Esophagus squamous epithelium (tissue), 5 donors: ENCODE measurements at regions not wholly inside any gene's neighbourhood (a gene's known extent, or its start where the extent isn't known, plus 50 kb on each side); places are given as distances from the start of the nearest gene placed in this dataset.
"Not testable (repeated sequence)": the region's sequence is repeated elsewhere in the genome, so short reads cannot be mapped to it uniquely, and the experiment has no call there.

ENCODE experiments used
- DNase-seq: peaks from one replicate; lab custom pipeline; 2025; lab: John Stamatoyannopoulos, UW
- H3K27ac ChIP-seq, 4 donors: fragments of 200-600 bp; sonication (generic); one replicate each; pipeline ENCODE4 v1.5.1; 2016 to 2019; ENCODE audit warnings: mild to moderate bottlenecking in 1 of 4
- H3K27me3 ChIP-seq, 4 donors: fragments of 200-600 bp; sonication (generic); 1 replicate in 3 of 4; 2 replicates in 1 of 4; pipeline versions ENCODE4 v1.5.1 to v1.6.0; 2017 to 2021; ENCODE audit warnings: antibody characterized with exemption in 1 of 4
- H3K36me3 ChIP-seq, 3 donors: fragments of 200-600 bp; sonication (generic); one replicate each; pipeline ENCODE4 v1.5.1; 2016 to 2019
- H3K4me1 ChIP-seq, 3 donors: fragments of 200-600 bp; sonication (generic); one replicate each; pipeline ENCODE4 v1.5.1; 2017 to 2019
- H3K4me3 ChIP-seq, 4 donors: fragments of 200-600 bp; sonication (generic); 1 replicate in 3 of 4; 2 replicates in 1 of 4; pipeline ENCODE4 v1.5.1; 2016 to 2019; ENCODE audit warnings: mild to moderate bottlenecking in 2 of 4, moderate library complexity in 1 of 4
- H3K9me3 ChIP-seq, 3 donors: fragments of 200-600 bp; sonication (generic); one replicate each; pipeline ENCODE4 v1.5.1; 2016 to 2019
- CTCF ChIP-seq, 6 experiments: fragments of 450-650 bp in 4 of 6; fragments of 200-600 bp in 2 of 6; sonication (generic) in 2 of 6; IDR thresholded peaks; one replicate each; pipeline ENCODE4 v1.5.1; 2016 to 2019; ENCODE audit warnings: antibody characterized with exemption in 6 of 6, mild to moderate bottlenecking in 4 of 6, moderate library complexity in 4 of 6
- POLR2A ChIP-seq, 4 donors: fragments of 450-650 bp; IDR thresholded peaks; one replicate each; pipeline ENCODE4 v1.6.1; 2017; ENCODE audit warnings: antibody characterized with exemption in 4 of 4, mild to moderate bottlenecking in 4 of 4, moderate library complexity in 3 of 4
- WGBS, 2 donors: methylation state at CpG; one replicate each; pipeline ENCODE4 v1.1.5; 2018; 5-methylcytosine and 5-hydroxymethylcytosine counted together
- intact Hi-C: fragments of 100-400 bp; cut with DNase I; formaldehyde crosslinking; loops from one replicate; pipeline ENCODE4 v1.15.0; 2022
- donor health status: DM: yes; HTN: yes; CAD: no.

GRCh38 chr7:110539216-110539615 lies 551.7 kb upstream of the LRRN3 start:
- no peak for DNase-seq
- intact Hi-C loops, result no loop called here
- no peaks in the 10 kb centered on the region for H3K27me3 ChIP-seq
- no peaks in the 10 kb centered on the region for H3K36me3 ChIP-seq
- H3K9me3 ChIP-seq, result no peaks in the 10 kb centered on the region
- no peak overlapping the region for H3K27ac ChIP-seq
- TF ChIP-seq CTCF (IDR thresholded peaks at IDR 0.05) (no peak), POLR2A (IDR thresholded peaks at IDR 0.05) (no peak)
- no peak overlapping the region for H3K4me3 ChIP-seq
- H3K4me1 ChIP-seq, result peaks cover 0 to 10% (median 2%) of the 10 kb centered on the region in 3 donors

GRCh38 chr7:110541962-110542361 lies 549.0 kb upstream of the LRRN3 start:
- Histone ChIP-seq H3K27me3 (no peaks in the 10 kb centered on the region), H3K36me3 (no peaks in the 10 kb centered on the region), H3K4me1 (no peaks in the 10 kb centered on the region), H3K4me3 (no peak overlapping the region), H3K27ac (no peak overlapping the region), H3K9me3 (no peaks in the 10 kb centered on the region)
- WGBS, 2 donors, result 21 to 28% methylated on average over 2 of the region's 2 CpGs
- intact Hi-C loops, result no loop called here
- DNase-seq, result no peak
- no peak for TF ChIP-seq POLR2A (IDR thresholded peaks at IDR 0.05)
- TF ChIP-seq CTCF (IDR thresholded peaks at IDR 0.05), result no peak

- H3K27me3 ChIP-seq, result no peaks in the 10 kb centered on the region
- no peaks in the 10 kb centered on the region for H3K9me3 ChIP-seq
- TF ChIP-seq POLR2A (IDR thresholded peaks at IDR 0.05), result no peak
- TF ChIP-seq CTCF (IDR thresholded peaks at IDR 0.05), result no peak
- H3K27ac ChIP-seq, result no peak overlapping the region
- no peaks in the 10 kb centered on the region for H3K4me1 ChIP-seq
- intact Hi-C loops, result no loop called here
- H3K4me3 ChIP-seq, result no peak overlapping the region
- no peaks in the 10 kb centered on the region for H3K36me3 ChIP-seq
- 86 to 100% methylated on average over 1 of the region's 1 CpG for WGBS, 2 donors
- no peak for DNase-seq
Measured at GRCh38 chr7:110544194-110544593, 546.7 kb upstream of the LRRN3 start.

- H3K36me3 ChIP-seq, result no peaks in the 10 kb centered on the region
- TF ChIP-seq POLR2A (IDR thresholded peaks at IDR 0.05) (no peak), CTCF (IDR thresholded peaks at IDR 0.05) (no peak)
- intact Hi-C loops, result no loop called here
- H3K9me3 ChIP-seq, result peaks cover 0 to 16% (median 10%) of the 10 kb centered on the region in 3 donors
- DNase-seq, result no peak
- no peak overlapping the region for H3K27ac ChIP-seq
- H3K27me3 ChIP-seq, result no peaks in the 10 kb centered on the region
- no peaks in the 10 kb centered on the region for H3K4me1 ChIP-seq
- H3K4me3 ChIP-seq, result no peak overlapping the region
Measured at GRCh38 chr7:110548372-110548771, 542.6 kb upstream of the LRRN3 start.

- Histone ChIP-seq H3K4me3 (no peak overlapping the region), H3K27me3 (no peaks in the 10 kb centered on the region), H3K36me3 (no peaks in the 10 kb centered on the region), H3K4me1 (no peaks in the 10 kb centered on the region), H3K9me3 (no peaks in the 10 kb centered on the region), H3K27ac (no peak overlapping the region)
- TF ChIP-seq CTCF (IDR thresholded peaks at IDR 0.05), result no peak
- no peak for DNase-seq
- 53 to 54% methylated on average over 2 of the region's 2 CpGs for WGBS, 2 donors
- intact Hi-C loops, result no loop called here
Measured at GRCh38 chr7:110557136-110557535, 533.8 kb upstream of the LRRN3 start.

- DNase-seq, H3K36me3 ChIP-seq, H3K27me3 ChIP-seq, H3K9me3 ChIP-seq, H3K4me1 ChIP-seq, intact Hi-C loops, H3K27ac ChIP-seq, H3K4me3 ChIP-seq: not testable (repeated sequence)
- 88 to 91% methylated on average over 10 of the region's 18 CpGs for WGBS, 2 donors
Measured at GRCh38 chr7:110563286-110563685, 527.6 kb upstream of the LRRN3 start.
